ENCODE measurements at regions not wholly inside any gene's neighbourhood (a gene's known extent, or its start where the extent isn't known, plus 50 kb on each side); places are given as distances from the start of the nearest gene placed in this dataset.
"Not testable (repeated sequence)": the region's sequence is repeated elsewhere in the genome, so short reads cannot be mapped to it uniquely, and the experiment has no call there.

DNA sequence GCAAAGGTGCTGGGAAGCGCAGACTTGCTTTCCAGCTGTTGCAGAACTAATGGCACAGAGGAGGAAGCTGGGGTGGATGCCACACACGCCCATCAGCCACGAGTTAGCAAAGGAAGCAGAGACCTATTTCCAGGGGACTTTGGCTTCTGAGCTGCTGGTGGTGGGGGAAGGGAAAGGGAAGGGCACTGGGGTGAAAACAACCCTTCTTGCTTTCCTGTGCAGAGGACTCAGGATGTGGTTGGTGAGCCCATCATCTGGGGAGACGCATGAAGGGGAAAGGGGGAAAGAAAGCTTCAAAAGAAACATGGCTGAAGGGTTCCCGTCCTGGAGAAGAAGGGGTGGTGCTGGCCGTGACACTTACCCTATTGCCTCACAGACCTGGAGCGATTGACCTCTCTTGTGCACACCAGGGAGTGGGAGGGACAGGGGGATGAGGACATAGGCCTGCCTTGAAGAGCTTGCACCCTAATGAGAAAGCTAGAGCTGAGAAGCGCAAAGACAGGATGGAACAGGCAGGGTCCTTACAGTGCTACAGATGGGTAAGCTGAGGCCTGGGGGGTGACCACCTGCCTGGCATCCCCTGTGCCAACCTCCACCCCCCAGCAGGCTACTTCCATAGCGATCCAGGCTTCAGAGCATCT is 140.8 kb upstream of the RAB4A start:
- H3K27me3 Mint-ChIP-seq (ENCODE audit: low read depth): peaks cover 15% of the 10 kb centered on the region
- no peak overlapping the region for H3K4me3 Mint-ChIP-seq (ENCODE audit: low read depth)
- intact Hi-C loops (cut with micrococcal nuclease): no loop called here
- no peak overlapping the region for H3K27ac Mint-ChIP-seq
- peaks cover 22% of the 10 kb centered on the region for H3K4me1 Mint-ChIP-seq (ENCODE audit: low read depth)
- DNase-seq (ENCODE audit: low spot score): no peak
- peaks cover 10% of the 10 kb centered on the region for H3K9me3 Mint-ChIP-seq
- peaks cover 8% of the 10 kb centered on the region for H3K36me3 Mint-ChIP-seq (ENCODE audit: low read depth)

DNA sequence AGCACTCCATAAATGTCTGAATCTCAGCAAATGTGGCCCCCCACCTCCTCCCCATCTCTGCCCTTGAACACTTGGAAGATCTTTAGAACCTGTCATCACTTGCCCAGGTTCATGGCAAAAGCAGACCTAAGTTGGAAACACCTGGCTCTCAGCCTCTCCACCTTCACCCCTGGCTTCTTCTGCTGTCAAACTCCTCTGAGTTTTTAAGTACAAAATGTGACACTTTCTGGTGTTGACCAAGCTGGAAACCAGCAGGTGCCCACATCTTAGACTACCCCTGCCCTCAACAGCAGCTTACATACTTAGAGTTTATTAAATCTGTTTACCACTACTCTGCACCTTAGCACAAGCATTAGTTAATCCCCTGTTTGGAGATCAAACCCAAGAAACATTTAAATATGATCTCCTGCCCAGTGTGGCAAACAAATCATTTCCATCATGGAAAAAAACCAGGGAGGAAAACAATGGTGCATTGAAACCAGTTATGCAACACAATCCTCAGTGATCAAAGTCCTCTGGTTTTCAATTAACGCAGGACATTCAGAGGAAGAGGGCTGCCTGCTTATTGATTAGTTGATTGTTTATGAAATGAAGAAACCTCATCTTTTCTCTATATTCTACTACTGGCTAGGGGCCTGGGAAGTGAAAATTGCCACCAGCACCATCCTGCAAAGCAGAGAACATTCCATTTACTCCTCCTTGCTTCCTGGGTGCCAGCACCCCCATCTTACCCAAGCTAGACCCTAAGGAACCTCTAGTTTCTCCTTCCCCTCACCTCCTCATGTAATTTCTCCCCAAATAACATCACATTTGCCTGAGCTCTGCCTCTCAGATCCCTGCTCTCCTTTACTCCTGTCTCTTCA is 139.4 kb upstream of the RAB4A start:
- Mint-ChIP-seq H3K4me3 (ENCODE audit: low read depth) (no peak overlapping the region), H3K36me3 (ENCODE audit: low read depth) (peaks cover 11% of the 10 kb centered on the region), H3K27ac (no peak overlapping the region), H3K27me3 (ENCODE audit: low read depth) (peaks cover 15% of the 10 kb centered on the region), H3K4me1 (ENCODE audit: low read depth) (peaks cover 22% of the 10 kb centered on the region), H3K9me3 (peaks cover 20% of the 10 kb centered on the region)
- DNase-seq (ENCODE audit: low spot score): no peak
- intact Hi-C loops (cut with micrococcal nuclease): no loop called here

DNA sequence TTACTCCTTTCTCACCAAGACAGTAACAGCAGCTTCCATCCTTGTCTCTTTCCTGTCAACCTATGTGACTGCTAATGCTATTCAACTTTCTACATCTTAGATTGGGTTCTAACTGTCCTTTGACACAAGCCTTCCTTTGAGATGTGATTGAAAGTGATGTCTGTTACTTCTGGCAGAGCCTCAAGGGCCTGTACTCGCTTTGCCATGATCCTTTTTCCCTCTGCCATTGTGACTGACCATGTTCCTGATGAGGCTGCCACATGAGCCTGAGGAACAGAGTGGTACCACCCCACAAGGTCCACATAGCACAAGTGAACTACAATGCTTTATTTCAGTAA is 138.8 kb upstream of the RAB4A start:
- no peak overlapping the region for H3K4me3 Mint-ChIP-seq (ENCODE audit: low read depth)
- peaks cover 15% of the 10 kb centered on the region for H3K27me3 Mint-ChIP-seq (ENCODE audit: low read depth)
- H3K36me3 Mint-ChIP-seq (ENCODE audit: low read depth): peaks cover 11% of the 10 kb centered on the region
- H3K4me1 Mint-ChIP-seq (ENCODE audit: low read depth): peaks cover 17% of the 10 kb centered on the region
- no peak for DNase-seq (ENCODE audit: low spot score)
- H3K27ac Mint-ChIP-seq: no peak overlapping the region
- intact Hi-C loops (cut with micrococcal nuclease): no loop called here
- H3K9me3 Mint-ChIP-seq: peaks cover 20% of the 10 kb centered on the region

DNA sequence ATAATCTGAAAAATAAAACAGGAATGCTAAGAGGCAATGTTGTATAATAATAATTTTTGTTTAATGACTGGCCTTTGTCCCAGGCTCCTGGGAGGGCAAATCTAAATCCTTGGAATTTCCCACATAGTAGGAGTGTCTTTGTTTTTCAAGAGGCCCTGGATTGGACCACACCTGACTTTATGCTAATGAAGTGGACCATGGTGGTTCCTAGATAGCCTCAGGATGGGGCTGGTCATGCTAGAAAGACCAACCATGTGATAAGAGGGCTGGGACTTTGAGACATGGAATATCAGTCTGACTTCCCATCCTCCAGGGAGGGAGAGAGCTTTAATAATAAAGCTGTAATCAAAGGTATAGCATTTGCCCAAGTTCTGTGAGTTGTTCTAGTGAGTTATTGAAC is 138.2 kb upstream of the RAB4A start:
- intact Hi-C loops (cut with micrococcal nuclease): no loop called here
- H3K36me3 Mint-ChIP-seq (ENCODE audit: low read depth): peaks cover 11% of the 10 kb centered on the region
- no peak for DNase-seq (ENCODE audit: low spot score)
- H3K27me3 Mint-ChIP-seq (ENCODE audit: low read depth): peaks cover 15% of the 10 kb centered on the region
- H3K9me3 Mint-ChIP-seq: peaks cover 20% of the 10 kb centered on the region
- no peak overlapping the region for H3K4me3 Mint-ChIP-seq (ENCODE audit: low read depth)
- H3K4me1 Mint-ChIP-seq (ENCODE audit: low read depth): peaks cover 11% of the 10 kb centered on the region
- no peak overlapping the region for H3K27ac Mint-ChIP-seq

DNA sequence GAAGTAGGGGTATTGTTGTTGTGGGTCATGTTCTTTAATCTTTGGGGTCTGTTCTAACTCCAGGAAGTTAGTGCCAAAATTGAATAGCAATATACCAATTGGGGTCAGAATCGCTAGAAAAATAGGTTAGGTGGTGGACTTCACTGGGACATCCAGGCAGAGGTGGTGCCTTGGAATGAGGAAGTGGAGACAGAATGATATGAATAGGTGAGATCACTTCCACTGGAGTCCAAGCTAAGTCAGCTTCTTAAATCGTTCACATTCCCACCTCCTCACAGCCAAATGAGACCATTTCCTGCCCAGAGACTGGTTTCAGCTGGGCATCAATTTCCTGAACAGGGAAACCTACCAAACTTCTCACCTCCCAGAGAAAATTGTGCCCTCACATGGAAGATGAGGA is 137.8 kb upstream of the RAB4A start:
- H3K27ac Mint-ChIP-seq: no peak overlapping the region
- peaks cover 15% of the 10 kb centered on the region for H3K27me3 Mint-ChIP-seq (ENCODE audit: low read depth)
- intact Hi-C loops (cut with micrococcal nuclease): no loop called here
- peaks cover 11% of the 10 kb centered on the region for H3K36me3 Mint-ChIP-seq (ENCODE audit: low read depth)
- no peak for DNase-seq (ENCODE audit: low spot score)
- peaks cover 7% of the 10 kb centered on the region for H3K4me1 Mint-ChIP-seq (ENCODE audit: low read depth)
- no peak overlapping the region for H3K4me3 Mint-ChIP-seq (ENCODE audit: low read depth)
- peaks cover 20% of the 10 kb centered on the region for H3K9me3 Mint-ChIP-seq

DNA sequence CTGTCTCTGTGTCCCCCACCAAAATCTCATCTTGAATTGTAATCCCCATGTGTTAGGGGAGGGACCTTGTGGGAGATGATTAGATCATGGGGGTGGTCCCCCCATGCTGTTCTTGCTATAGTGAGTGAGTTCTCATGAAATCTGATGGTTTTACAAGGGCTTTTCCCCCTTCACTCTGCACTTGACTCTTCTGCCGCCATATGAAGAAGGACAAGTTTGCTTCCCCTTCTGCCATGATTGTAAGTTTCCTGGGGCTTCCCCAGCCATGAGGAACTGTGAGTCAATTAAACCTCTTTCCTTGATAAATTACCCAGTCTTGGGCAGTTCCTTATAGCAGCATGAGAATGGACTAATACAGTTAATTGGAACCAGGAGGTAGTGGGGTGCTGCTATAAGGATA is 137.1 kb upstream of the RAB4A start:
- Mint-ChIP-seq H3K9me3 (peaks cover 20% of the 10 kb centered on the region), H3K36me3 (ENCODE audit: low read depth) (peaks cover 11% of the 10 kb centered on the region), H3K27ac (no peak overlapping the region), H3K27me3 (ENCODE audit: low read depth) (peaks cover 15% of the 10 kb centered on the region), H3K4me1 (ENCODE audit: low read depth) (peaks cover 6% of the 10 kb centered on the region), H3K4me3 (ENCODE audit: low read depth) (no peak overlapping the region)
- intact Hi-C loops (cut with micrococcal nuclease): no loop called here
- no peak for DNase-seq (ENCODE audit: low spot score)

DNA sequence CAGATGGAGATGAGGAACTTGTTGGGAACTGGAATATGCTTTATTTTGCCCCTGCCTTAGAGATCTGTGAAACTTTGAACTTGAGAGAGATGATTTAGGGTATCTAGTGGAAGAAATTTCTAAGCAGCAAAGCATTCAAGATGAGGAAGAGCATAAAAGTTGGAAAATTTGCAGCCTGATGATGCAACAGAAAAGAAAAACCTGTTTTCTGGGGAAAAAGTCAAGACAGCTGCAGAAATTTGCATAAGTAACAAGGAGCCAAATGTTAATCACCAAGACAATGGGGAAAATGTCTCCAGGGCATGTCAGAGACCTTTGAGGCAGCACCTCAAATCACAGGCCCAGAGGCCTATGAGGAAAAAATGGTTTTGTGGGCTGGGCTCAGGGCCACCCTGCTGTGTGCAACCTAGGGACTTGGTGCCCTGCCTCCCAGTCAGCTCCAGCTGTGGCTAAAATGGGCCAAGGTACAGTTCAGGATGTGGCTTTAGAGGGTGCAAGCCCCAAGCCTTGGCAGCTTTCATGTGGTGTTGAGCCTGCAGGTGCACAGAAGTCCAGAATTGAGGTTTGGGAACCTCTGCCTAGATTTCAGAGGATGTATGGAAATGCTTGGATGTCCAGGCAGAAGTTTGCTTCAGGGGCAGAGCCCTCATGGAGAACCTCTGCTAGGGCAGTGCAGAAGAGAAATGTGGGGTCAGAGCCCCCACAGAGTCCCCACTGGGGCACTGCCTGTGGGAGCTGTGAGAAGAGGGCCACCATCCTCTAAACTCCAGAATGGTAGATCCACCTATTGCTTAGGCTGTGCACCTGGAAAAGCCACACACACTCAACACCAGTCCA is 136.3 kb upstream of the RAB4A start:
- peaks cover 12% of the 10 kb centered on the region for H3K27me3 Mint-ChIP-seq (ENCODE audit: low read depth)
- intact Hi-C loops (cut with micrococcal nuclease); H3K27ac Mint-ChIP-seq; H3K4me3 Mint-ChIP-seq (ENCODE audit: low read depth); DNase-seq (ENCODE audit: low spot score): not testable (repeated sequence)
- H3K9me3 Mint-ChIP-seq: peaks cover 20% of the 10 kb centered on the region
- peaks cover 11% of the 10 kb centered on the region for H3K4me1 Mint-ChIP-seq (ENCODE audit: low read depth)
- H3K36me3 Mint-ChIP-seq (ENCODE audit: low read depth): peaks cover 11% of the 10 kb centered on the region

DNA sequence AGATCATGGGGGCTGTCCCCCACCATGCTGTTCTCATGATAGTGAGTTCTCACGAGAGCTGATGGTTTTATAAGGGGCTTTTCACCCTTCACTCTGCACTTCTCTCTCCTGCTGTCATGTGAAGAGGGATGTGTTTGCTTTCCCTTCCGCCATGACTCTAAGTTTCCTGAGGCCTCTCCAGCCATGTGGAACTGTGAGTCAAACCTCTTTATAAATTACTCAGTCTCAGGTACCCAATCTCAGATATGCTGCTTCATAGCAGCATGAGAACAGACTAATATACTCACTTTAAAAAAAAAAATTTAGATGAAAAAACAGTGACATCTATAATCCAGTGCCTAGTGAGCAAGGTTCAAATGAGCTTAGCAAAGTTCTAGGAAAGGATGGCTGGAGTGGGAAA is 135.1 kb upstream of the RAB4A start:
- DNase-seq (ENCODE audit: low spot score): no peak
- H3K9me3 Mint-ChIP-seq: peaks cover 20% of the 10 kb centered on the region
- H3K27me3 Mint-ChIP-seq (ENCODE audit: low read depth): peaks cover 14% of the 10 kb centered on the region
- intact Hi-C loops (cut with micrococcal nuclease): no loop called here
- peaks cover 11% of the 10 kb centered on the region for H3K36me3 Mint-ChIP-seq (ENCODE audit: low read depth)
- H3K4me1 Mint-ChIP-seq (ENCODE audit: low read depth): peaks cover 10% of the 10 kb centered on the region
- no peak overlapping the region for H3K4me3 Mint-ChIP-seq (ENCODE audit: low read depth)
- H3K27ac Mint-ChIP-seq: no peak overlapping the region

DNA sequence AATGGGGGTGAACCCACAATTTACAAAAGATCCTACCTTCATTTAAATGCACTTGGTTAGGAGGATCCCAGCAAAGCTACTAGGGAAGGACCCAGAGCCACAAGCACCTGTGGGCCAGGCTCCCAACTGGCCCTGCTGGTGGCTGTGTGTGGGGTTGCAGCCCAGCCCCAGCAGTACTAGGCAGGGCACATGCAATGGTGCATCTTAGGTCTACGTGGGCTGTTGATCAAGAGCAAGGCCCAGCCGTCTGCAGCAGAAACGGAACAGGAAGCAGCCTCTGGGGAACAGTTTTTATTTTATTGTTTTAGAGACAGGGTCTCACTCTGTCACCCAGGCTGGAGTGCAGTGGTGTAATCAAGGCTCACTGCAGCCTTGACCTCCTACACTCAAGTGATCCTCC is 134.1 kb upstream of the RAB4A start:
- no peak for DNase-seq (ENCODE audit: low spot score)
- intact Hi-C loops (cut with micrococcal nuclease): no loop called here
- Mint-ChIP-seq H3K36me3 (ENCODE audit: low read depth) (peaks cover 11% of the 10 kb centered on the region), H3K4me1 (ENCODE audit: low read depth) (peaks cover 10% of the 10 kb centered on the region), H3K9me3 (peaks cover 20% of the 10 kb centered on the region), H3K27me3 (ENCODE audit: low read depth) (peaks cover 6% of the 10 kb centered on the region), H3K27ac (no peak overlapping the region), H3K4me3 (ENCODE audit: low read depth) (no peak overlapping the region)

DNA sequence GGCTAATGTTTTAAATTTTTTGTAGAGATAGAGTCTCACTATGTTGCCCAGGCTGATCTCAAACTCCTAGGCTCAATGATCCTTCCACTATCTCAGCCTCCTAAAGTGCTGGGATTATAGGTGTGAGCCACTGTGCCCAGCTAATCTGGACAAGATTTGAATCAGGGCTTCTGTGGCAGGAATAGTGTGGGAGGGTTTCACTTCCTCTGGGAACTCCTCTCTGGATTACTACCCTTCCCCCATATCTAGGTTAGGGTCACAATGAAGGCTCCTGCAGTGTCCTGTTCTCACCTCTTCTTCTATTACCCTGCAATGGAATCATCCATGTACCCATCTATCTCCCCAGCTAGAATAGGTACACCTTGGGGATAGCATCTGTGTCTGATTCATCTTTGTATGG is 133.6 kb upstream of the RAB4A start:
- peaks cover 20% of the 10 kb centered on the region for H3K9me3 Mint-ChIP-seq
- intact Hi-C loops (cut with micrococcal nuclease): no loop called here

DNA sequence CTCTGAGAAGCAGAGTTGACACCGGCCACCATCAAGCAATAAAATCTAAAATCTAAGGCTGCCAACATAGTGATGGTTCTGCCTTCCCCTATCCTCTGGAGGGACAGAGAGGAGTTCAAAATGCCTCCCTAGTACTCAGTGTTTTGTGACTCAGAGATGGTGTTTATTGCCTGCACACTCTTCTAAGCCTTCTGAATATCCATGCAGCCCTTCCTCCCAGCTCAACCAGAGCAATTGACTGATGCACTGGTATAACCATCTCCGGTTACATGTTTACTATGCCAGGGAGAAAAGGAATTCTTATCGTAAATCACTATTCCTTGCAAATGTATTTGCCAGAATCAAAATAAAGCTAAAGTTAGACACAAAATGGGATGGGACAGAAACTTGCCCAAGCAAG is 132.9 kb upstream of the RAB4A start:
- no peak for DNase-seq (ENCODE audit: low spot score)
- Mint-ChIP-seq H3K36me3 (ENCODE audit: low read depth) (peaks cover 11% of the 10 kb centered on the region), H3K9me3 (peaks cover 20% of the 10 kb centered on the region), H3K4me3 (ENCODE audit: low read depth) (no peak overlapping the region), H3K27me3 (ENCODE audit: low read depth) (peaks cover 3% of the 10 kb centered on the region), H3K27ac (no peak overlapping the region), H3K4me1 (ENCODE audit: low read depth) (peaks cover 10% of the 10 kb centered on the region)
- intact Hi-C loops (cut with micrococcal nuclease): no loop called here

More for the DNA sequence above, 133.6 kb upstream of the RAB4A start:
- peaks cover 10% of the 10 kb centered on the region for H3K4me1 Mint-ChIP-seq (ENCODE audit: low read depth)
- H3K36me3 Mint-ChIP-seq (ENCODE audit: low read depth): peaks cover 11% of the 10 kb centered on the region
- DNase-seq (ENCODE audit: low spot score): no peak
- H3K27me3 Mint-ChIP-seq (ENCODE audit: low read depth): peaks cover 3% of the 10 kb centered on the region
- no peak overlapping the region for H3K4me3 Mint-ChIP-seq (ENCODE audit: low read depth)
- no peak overlapping the region for H3K27ac Mint-ChIP-seq

DNA sequence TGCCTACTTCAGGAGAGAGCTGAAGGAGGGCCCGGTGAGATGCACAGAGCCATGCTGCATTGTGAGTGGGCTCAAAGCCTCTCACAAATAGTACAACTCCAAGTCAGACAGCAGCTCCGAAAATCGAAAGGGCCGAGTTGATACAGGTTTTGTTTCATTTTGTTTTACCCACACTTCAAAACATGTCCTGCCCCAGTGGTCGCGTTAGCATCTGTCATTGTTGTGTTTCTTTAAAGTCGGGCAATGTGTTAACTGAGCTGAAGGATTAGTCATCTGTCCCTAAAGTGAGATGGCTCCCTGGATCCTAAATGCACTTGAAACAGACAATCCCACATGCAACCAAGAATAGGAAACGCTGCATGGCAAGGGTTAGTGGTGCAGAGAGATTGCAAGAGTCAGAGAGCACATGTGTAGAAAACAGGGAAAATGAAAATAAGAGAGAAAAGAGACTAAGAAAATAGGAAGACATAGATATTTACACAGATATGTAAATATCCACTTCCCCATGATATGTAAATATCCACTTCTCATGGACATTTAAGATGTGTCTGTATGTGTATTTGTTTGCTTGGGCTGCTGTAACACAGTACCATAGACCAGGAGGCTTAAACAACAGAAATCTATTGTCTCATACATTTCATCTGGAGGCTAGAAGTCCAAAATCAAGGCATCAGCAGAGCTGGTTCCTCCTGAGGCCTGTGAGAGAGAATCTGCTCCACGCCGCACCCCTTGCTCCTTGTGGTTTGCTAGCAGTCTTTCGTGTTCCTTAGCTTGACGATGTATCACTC is 131.4 kb upstream of the RAB4A start:
- peak overlapping the region; percentile 23 for H3K4me3 Mint-ChIP-seq (ENCODE audit: low read depth)
- peaks cover 3% of the 10 kb centered on the region for H3K27me3 Mint-ChIP-seq (ENCODE audit: low read depth)
- H3K4me1 Mint-ChIP-seq (ENCODE audit: low read depth): peaks cover 10% of the 10 kb centered on the region
- no peak for DNase-seq (ENCODE audit: low spot score)
- H3K36me3 Mint-ChIP-seq (ENCODE audit: low read depth): peaks cover 6% of the 10 kb centered on the region
- H3K27ac Mint-ChIP-seq: no peak overlapping the region
- intact Hi-C loops (cut with micrococcal nuclease): no loop called here
- peaks cover 12% of the 10 kb centered on the region for H3K9me3 Mint-ChIP-seq
